IMR-90 (cell line): ENCODE measurements at regions not wholly inside any gene's neighbourhood (a gene's known extent, or its start where the extent isn't known, plus 50 kb on each side); places are given as distances from the start of the nearest gene placed in this dataset.

ENCODE experiments used
- ATAC-seq: fragments of 200-7000 bp; cut with Tn5 transposase; 2 replicates; pipeline ENCODE4 v1.9.1; 2020; ENCODE audit warnings: low read depth, mild to moderate bottlenecking, moderate library complexity
- BruUV-seq: library from RNA; stranded (reverse); fragments of 400-500 nt; replicated peaks from 2 replicates; lab custom pipeline; 2021; lab: Mats Ljungman, UMichigan
- CTCF ChIA-PET: fragments of 300-600 bp; formaldehyde crosslinking; extraction: SDS; loops from one replicate; lab custom pipeline; 2021; ENCODE audit warnings: antibody characterized with exemption; lab: Yijun Ruan, JAX
- POLR2A ChIA-PET: fragments of 300-600 bp; sonication (Branson Sonifier 250); formaldehyde crosslinking; loops from one replicate; lab custom pipeline; 2022; ENCODE audit warnings: antibody characterized with exemption; ENCODE audit not compliant: unreplicated experiment; lab: Charles Lee
- DNase-seq: peaks from one replicate; pipeline ENCODE4 v3.0.0; 2013
- H2AFZ ChIP-seq: replicated peaks from 2 replicates; pipeline ENCODE3; 2013; ENCODE audit warnings: low read length, mild to moderate bottlenecking; ENCODE audit not compliant: poor library complexity
- H2AK5ac ChIP-seq: 2 replicates; pipeline ENCODE4 v1.6.1; 2013; ENCODE audit warnings: low read depth, low read length, inconsistent platforms
- H2AK9ac ChIP-seq: replicated peaks from 2 replicates; pipeline ENCODE3; 2013; ENCODE audit warnings: mild to moderate bottlenecking, low read depth, low read length, moderate library complexity; ENCODE audit not compliant: poor library complexity
- H2BK120ac ChIP-seq: 2 replicates; pipeline ENCODE4 v1.6.1; 2013; ENCODE audit warnings: low read depth, low read length, inconsistent platforms
- H2BK15ac ChIP-seq: 3 replicates; pipeline ENCODE4 v1.6.1; 2013; ENCODE audit warnings: low read depth, low read length, inconsistent platforms
- H2BK20ac ChIP-seq: 2 replicates; pipeline ENCODE4 v1.6.1; 2013; ENCODE audit warnings: low read depth, mild to moderate bottlenecking, inconsistent platforms, low read length, moderate library complexity
- H2BK5ac ChIP-seq: 2 replicates; pipeline ENCODE4 v1.6.1; 2013; ENCODE audit warnings: mild to moderate bottlenecking, low read depth, low read length, inconsistent platforms; ENCODE audit not compliant: poor library complexity, severe bottlenecking
- H3K14ac ChIP-seq: replicated peaks from 2 replicates; pipeline ENCODE4 v1.6.1; 2013; ENCODE audit warnings: low read depth, low read length, inconsistent platforms
- H3K18ac ChIP-seq: 2 replicates; pipeline ENCODE4 v1.6.1; 2013; ENCODE audit warnings: low read depth, low read length, control low read depth
- H3K23ac ChIP-seq: 2 replicates; pipeline ENCODE4 v1.6.1; 2013; ENCODE audit warnings: low read depth, low read length, inconsistent platforms
- H3K27ac ChIP-seq: 2 replicates; pipeline ENCODE4 v1.5.1; 2013; ENCODE audit warnings: mild to moderate bottlenecking, control low read depth, low read length; ENCODE audit not compliant: insufficient read depth
- H3K27me3 ChIP-seq: 2 replicates; pipeline ENCODE4 v1.6.1; 2013; ENCODE audit warnings: low read length; ENCODE audit not compliant: control insufficient read depth, insufficient read depth
- H3K36me3 ChIP-seq: 2 replicates; pipeline ENCODE4 v1.6.1; 2013; ENCODE audit warnings: low read length, mixed read lengths; ENCODE audit not compliant: control insufficient read depth, insufficient read depth
- H3K4ac ChIP-seq: 2 replicates; pipeline ENCODE4 v1.6.1; 2013; ENCODE audit warnings: low read depth, low read length, inconsistent platforms
- H3K4me1 ChIP-seq: 2 replicates; pipeline ENCODE4 v1.6.1; 2013; ENCODE audit warnings: low read length, mixed read lengths; ENCODE audit not compliant: control insufficient read depth, insufficient read depth
- H3K4me2 ChIP-seq: 2 replicates; pipeline ENCODE4 v1.6.1; 2013; ENCODE audit warnings: low read depth, mild to moderate bottlenecking, control low read depth, low read length, moderate library complexity
- H3K4me3 ChIP-seq: 2 replicates; pipeline ENCODE4 v1.5.1; 2013; ENCODE audit warnings: low read depth, mild to moderate bottlenecking, control low read depth, low read length, moderate library complexity; ENCODE audit not compliant: insufficient read depth
- H3K56ac ChIP-seq: 2 replicates; pipeline ENCODE4 v1.6.1; 2013; ENCODE audit warnings: low read length, inconsistent platforms; ENCODE audit not compliant: insufficient read depth; ENCODE audit errors: extremely low read depth
- H3K79me1 ChIP-seq, 2 experiments: 2 replicates each; pipeline ENCODE4 v1.6.1; 2013; ENCODE audit warnings: low read length in 2 of 2, inconsistent platforms in 1 of 2, low read depth in 1 of 2
- H3K9ac ChIP-seq: 2 replicates; pipeline ENCODE4 v1.6.1; 2013; ENCODE audit warnings: low read depth, low read length, control low read depth
- H3K9me1 ChIP-seq: 2 replicates; pipeline ENCODE4 v1.6.1; 2013; ENCODE audit warnings: low read length, inconsistent platforms; ENCODE audit not compliant: insufficient read depth
- H3K9me3 ChIP-seq: 2 replicates; pipeline ENCODE4 v1.6.1; 2013; ENCODE audit warnings: low read length; ENCODE audit not compliant: control insufficient read depth, insufficient read depth
- H4K20me1 ChIP-seq: 2 replicates; pipeline ENCODE4 v1.6.1; 2013; ENCODE audit warnings: low read length, inconsistent platforms; ENCODE audit not compliant: insufficient read depth
- H4K5ac ChIP-seq: 2 replicates; pipeline ENCODE4 v1.6.1; 2013; ENCODE audit warnings: mild to moderate bottlenecking, low read depth, low read length, control low read depth
- H4K8ac ChIP-seq, 2 experiments: 2 replicates each; pipeline ENCODE4 v1.6.1; 2013; ENCODE audit warnings: low read depth in 2 of 2, low read length in 2 of 2, control low read depth in 1 of 2, inconsistent platforms in 1 of 2
- H4K91ac ChIP-seq: 2 replicates; pipeline ENCODE4 v1.6.1; 2013; ENCODE audit warnings: low read depth, low read length, inconsistent platforms; ENCODE audit not compliant: insufficient read depth
- ELK1 ChIP-seq: fragments of 150-350 bp; IDR thresholded peaks from 2 replicates; pipeline ENCODE4 v1.6.1; 2016; ENCODE audit warnings: low read depth, mild to moderate bottlenecking, low read length, moderate library complexity, borderline replicate concordance
- MAFK ChIP-seq: IDR thresholded peaks from 2 replicates; pipeline ENCODE4 v1.6.1; 2012; ENCODE audit warnings: low read depth, low read length, improper control_type of control experiment
- MXI1 ChIP-seq: IDR thresholded peaks from 2 replicates; pipeline ENCODE4 v1.6.1; 2012; ENCODE audit warnings: low read depth, mild to moderate bottlenecking, low read length, moderate library complexity, borderline replicate concordance
- WGBS, 2 experiments: methylation state at CpG; one replicate each; pipeline versions ENCODE4 v1.1.5 to v1.1.7; 2013; ENCODE audit warnings: missing lambda C conversion rate in 2 of 2; ENCODE audit not compliant: insufficient read length in 1 of 2; ENCODE audit errors: extremely low coverage in 2 of 2; 5-methylcytosine and 5-hydroxymethylcytosine counted together
- dilution Hi-C: fragments of 300-500 bp; cut with HindIII; formaldehyde crosslinking; loops from one replicate; pipeline ENCODE4 v1.14.3; 2018; ENCODE audit warnings: low sequenced_read_pairs; ENCODE audit not compliant: unreplicated experiment
- in situ Hi-C: fragments of 300-500 bp; cut with MboI; formaldehyde crosslinking; loops from 3 replicates; pipeline ENCODE4 v1.14.3; 2019; ENCODE audit warnings: low sequenced_read_pairs, inconsistent platforms, mixed read lengths
- intact Hi-C: fragments of 100-400 bp; cut with micrococcal nuclease; formaldehyde crosslinking; loops from 2 replicates; pipeline ENCODE4 v1.10.0; 2022

DNA sequence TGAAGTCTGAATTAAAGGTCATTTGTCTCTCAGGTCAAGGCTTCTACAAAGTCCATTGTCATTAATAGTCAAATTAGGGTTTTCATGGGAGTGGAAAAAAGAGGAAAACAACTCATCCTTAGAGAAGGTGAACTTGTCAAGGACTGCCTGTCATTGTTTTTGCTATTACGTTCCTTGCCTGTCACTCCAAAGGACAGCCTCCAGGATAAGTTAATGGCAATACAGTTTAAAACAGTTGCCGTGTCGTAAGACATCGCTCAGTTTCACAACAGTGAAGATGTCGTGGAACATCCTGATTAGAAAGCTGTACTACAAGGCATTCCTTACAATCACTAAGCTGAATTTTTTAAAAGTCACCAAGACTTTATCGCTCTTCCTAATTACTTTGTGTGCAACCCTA lies 466.8 kb upstream of the SMIM31 start:
- intact Hi-C loops = no loop called here
- no peak overlapping the region for H4K91ac ChIP-seq
- no peak overlapping the region for H2BK120ac ChIP-seq
- H4K5ac ChIP-seq = no peak overlapping the region
- no peaks in the 10 kb centered on the region for H4K20me1 ChIP-seq
- H2AK9ac ChIP-seq = no peak overlapping the region
- no TSS peak for BruUV-seq
- H3K27ac ChIP-seq = no peak overlapping the region
- no peaks in the 10 kb centered on the region for H3K9me3 ChIP-seq
- no peak overlapping the region for H3K4ac ChIP-seq
- no peak overlapping the region for H3K56ac ChIP-seq
- DNase-seq = no peak
- no peak overlapping the region for H2BK5ac ChIP-seq
- CTCF ChIA-PET = no interaction called here
- H2BK15ac ChIP-seq = no peak overlapping the region
- H3K4me3 ChIP-seq = no peak overlapping the region
- H3K79me1 ChIP-seq = no peaks in the 10 kb centered on the region
- no peak overlapping the region for H4K8ac ChIP-seq
- H2BK20ac ChIP-seq = no peak overlapping the region
- no peaks in the 10 kb centered on the region for H3K36me3 ChIP-seq
- in situ Hi-C loops = no loop called here
- H3K4me2 ChIP-seq = no peak overlapping the region
- no peaks in the 10 kb centered on the region for H3K27me3 ChIP-seq
- dilution Hi-C loops = no loop called here
- no peak overlapping the region for H2AFZ ChIP-seq
- no peak overlapping the region for H3K18ac ChIP-seq
- POLR2A ChIA-PET = no interaction called here
- no peak overlapping the region for H3K9ac ChIP-seq
- H3K4me1 ChIP-seq = no peaks in the 10 kb centered on the region
- ATAC-seq = no peak
- WGBS, 2 experiments = no CpG with 5 or more reads among the region's 6 CpGs
- no peaks in the 10 kb centered on the region for H3K9me1 ChIP-seq
- H2AK5ac ChIP-seq = no peak overlapping the region
- TF ChIP-seq MAFK (no peak), ELK1 (no peak), MXI1 (no peak)
- no peak overlapping the region for H3K23ac ChIP-seq
- no peak overlapping the region for H3K14ac ChIP-seq
